ENCODE measurements at regions not wholly inside any gene's neighbourhood (a gene's known extent, or its start where the extent isn't known, plus 50 kb on each side); places are given as distances from the start of the nearest gene placed in this dataset.

DNA sequence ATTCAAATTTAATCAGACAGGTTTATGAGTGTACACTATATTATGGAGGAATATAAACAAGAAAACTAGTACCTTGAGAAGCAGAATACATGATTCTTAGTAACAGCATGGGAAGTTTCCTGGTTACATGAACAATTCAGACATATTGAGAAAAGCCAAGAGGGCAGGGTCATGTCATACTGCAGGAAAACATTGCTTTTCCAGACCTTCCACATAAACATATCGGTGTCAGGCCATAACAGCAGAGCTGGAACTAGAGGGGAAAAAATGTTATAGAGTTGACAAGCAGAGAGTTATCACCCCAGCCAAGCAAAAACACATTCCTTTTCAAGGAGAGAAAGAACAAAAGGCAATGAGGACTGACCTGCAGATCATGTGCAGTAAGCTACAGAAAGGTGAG, 74.7 kb upstream of the ZNF236 start:
- TF ChIP-seq EZH2 (IDR thresholded peaks at IDR 0.05), result no peak
- TF ChIP-seq POLR2AphosphoS5 (IDR thresholded peaks at IDR 0.05; ENCODE audit: borderline replicate concordance, low read depth, low read length), result no peak

All from SK-N-MC (cell line).